K562 (cell line): ENCODE measurements at regions not wholly inside any gene's neighbourhood (a gene's known extent, or its start where the extent isn't known, plus 50 kb on each side); places are given as distances from the start of the nearest gene placed in this dataset.
A peak's percentile ranks its signal among the peaks of the same experiment; 100 is the strongest.

Source experiments
- DMBX1 ChIP-seq: fragments of 250-450 bp; sonication (Bioruptor Pico); IDR thresholded peaks from 2 replicates; pipeline ENCODE4 v1.8.0; 2022; ENCODE audit warnings: inconsistent platforms, mild to moderate bottlenecking, moderate library complexity, borderline replicate concordance
- GTF2F1 ChIP-seq: IDR thresholded peaks from 2 replicates; pipeline ENCODE4 v1.6.1; 2011; ENCODE audit warnings: low read depth, low read length, improper control_type of control experiment
- MEF2D ChIP-seq: conservative IDR thresholded peaks from 2 replicates; pipeline ENCODE4 v1.6.1; 2016; ENCODE audit warnings: low read depth, missing genetic modification characterization, missing compliant biosample characterization
- MXD1 ChIP-seq: fragments of 250-450 bp; sonication (Bioruptor Pico); IDR thresholded peaks from 2 replicates; pipeline ENCODE4 v1.8.0; 2021; ENCODE audit warnings: borderline replicate concordance, mild to moderate bottlenecking, moderate library complexity; ENCODE audit not compliant: poor library complexity, severe bottlenecking
- NFIC ChIP-seq: fragments of 450-650 bp; IDR thresholded peaks from 2 replicates; pipeline ENCODE4 v1.6.1; 2017; ENCODE audit warnings: mild to moderate bottlenecking, inconsistent platforms
- PRDM10 ChIP-seq: fragments of 450-650 bp; IDR thresholded peaks from 2 replicates; pipeline ENCODE4 v1.6.1; 2018; ENCODE audit not compliant: partially characterized antibody
- SMARCA4 ChIP-seq: fragments of 450-650 bp; IDR thresholded peaks from 2 replicates; pipeline ENCODE4 v1.6.1; 2016
- SMARCC2 ChIP-seq: fragments of 450-650 bp; IDR thresholded peaks from 2 replicates; pipeline ENCODE4 v1.6.1; 2017; ENCODE audit warnings: antibody characterized with exemption, moderate library complexity, mild to moderate bottlenecking, low read depth
- SRF ChIP-seq, 2 experiments: fragments of 250-450, 450-650 bp in 1 of 2; sonication (Bioruptor Pico) in 1 of 2; sonication (generic) in 1 of 2; formaldehyde crosslinking; IDR thresholded peaks; 2 replicates each; pipeline versions ENCODE4 v1.5.0 to v1.5.1; 2020 to 2022; ENCODE audit warnings: mild to moderate bottlenecking in 1 of 2, missing genetic modification reagents in 1 of 2
- SRSF1 ChIP-seq: fragments of 200-400 bp; formaldehyde crosslinking; IDR thresholded peaks from 2 replicates; pipeline ENCODE4 v1.6.1; 2017; ENCODE audit warnings: mild to moderate bottlenecking, low read depth, low read length, moderate library complexity
- ZC3H11A ChIP-seq: IDR thresholded peaks from 2 replicates; pipeline ENCODE4 v1.6.1; 2012; ENCODE audit warnings: low read depth, low read length, improper control_type of control experiment
- ZFP36 ChIP-seq: fragments of 150-350 bp; IDR thresholded peaks from 2 replicates; pipeline ENCODE4 v1.6.1; 2018; ENCODE audit warnings: low read length, low read depth; ENCODE audit not compliant: partially characterized antibody
- ZNF197 ChIP-seq: fragments of 200-800 bp; sonication (Bioruptor generic); IDR thresholded peaks from 2 replicates; pipeline ENCODE4 v1.6.1; 2016; ENCODE audit warnings: low read depth, missing genetic modification characterization, missing compliant biosample characterization
- ZNF347 ChIP-seq: fragments of 450-650 bp; formaldehyde crosslinking; IDR thresholded peaks from 2 replicates; pipeline ENCODE4 v1.4.0; 2020; ENCODE audit warnings: low read depth, mild to moderate bottlenecking, moderate library complexity
- ZNF57 ChIP-seq: fragments of 450-650 bp; formaldehyde crosslinking; IDR thresholded peaks from 2 replicates; pipeline ENCODE4 v1.4.0; 2020; ENCODE audit warnings: mild to moderate bottlenecking, moderate library complexity
- ZNF764 ChIP-seq: fragments of 250-450 bp; sonication (Bioruptor Pico); IDR thresholded peaks from 2 replicates; pipeline ENCODE4 v1.4.0; 2020; ENCODE audit warnings: low read depth, mild to moderate bottlenecking, moderate library complexity
- TF ChIP-seq, protein P1 (sequence below): sonication (generic); formaldehyde crosslinking; IDR thresholded peaks from 2 replicates; pipeline ENCODE4 v1.8.1; 2023; ENCODE audit warnings: mild to moderate bottlenecking, missing genetic modification reagents, moderate library complexity
- TF ChIP-seq, protein P2 (sequence below): fragments of 250-450 bp; sonication (Bioruptor Pico); IDR thresholded peaks from 2 replicates; pipeline ENCODE4 v1.8.0; 2022; ENCODE audit warnings: inconsistent platforms

GRCh38 chr7:22664988-22665798 lies 61.8 kb upstream of the IL6 start (continued):
- TF ChIP-seq, protein P1, sequence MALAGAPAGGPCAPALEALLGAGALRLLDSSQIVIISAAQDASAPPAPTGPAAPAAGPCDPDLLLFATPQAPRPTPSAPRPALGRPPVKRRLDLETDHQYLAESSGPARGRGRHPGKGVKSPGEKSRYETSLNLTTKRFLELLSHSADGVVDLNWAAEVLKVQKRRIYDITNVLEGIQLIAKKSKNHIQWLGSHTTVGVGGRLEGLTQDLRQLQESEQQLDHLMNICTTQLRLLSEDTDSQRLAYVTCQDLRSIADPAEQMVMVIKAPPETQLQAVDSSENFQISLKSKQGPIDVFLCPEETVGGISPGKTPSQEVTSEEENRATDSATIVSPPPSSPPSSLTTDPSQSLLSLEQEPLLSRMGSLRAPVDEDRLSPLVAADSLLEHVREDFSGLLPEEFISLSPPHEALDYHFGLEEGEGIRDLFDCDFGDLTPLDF (CRISPR knock-in tag), result no peak
- TF ChIP-seq ZNF197 (CRISPR knock-in tag) (no peak), ZNF764 (CRISPR knock-in tag) (no peak), DMBX1 (peak; percentile 93), ZNF57 (no peak), MEF2D (peak; percentile 81), SMARCA4 (no peak), ZNF347 (CRISPR knock-in tag) (no peak), NFIC (no peak), GTF2F1 (no peak), PRDM10 (no peak), ZC3H11A (no peak), SRSF1 (no peak), MXD1 (CRISPR knock-in tag) (no peak), SRF (CRISPR knock-in tag; IDR thresholded peaks at IDR 0.05) (no peak), ZFP36 (no peak), SMARCC2 (no peak)
- TF ChIP-seq, protein P2, sequence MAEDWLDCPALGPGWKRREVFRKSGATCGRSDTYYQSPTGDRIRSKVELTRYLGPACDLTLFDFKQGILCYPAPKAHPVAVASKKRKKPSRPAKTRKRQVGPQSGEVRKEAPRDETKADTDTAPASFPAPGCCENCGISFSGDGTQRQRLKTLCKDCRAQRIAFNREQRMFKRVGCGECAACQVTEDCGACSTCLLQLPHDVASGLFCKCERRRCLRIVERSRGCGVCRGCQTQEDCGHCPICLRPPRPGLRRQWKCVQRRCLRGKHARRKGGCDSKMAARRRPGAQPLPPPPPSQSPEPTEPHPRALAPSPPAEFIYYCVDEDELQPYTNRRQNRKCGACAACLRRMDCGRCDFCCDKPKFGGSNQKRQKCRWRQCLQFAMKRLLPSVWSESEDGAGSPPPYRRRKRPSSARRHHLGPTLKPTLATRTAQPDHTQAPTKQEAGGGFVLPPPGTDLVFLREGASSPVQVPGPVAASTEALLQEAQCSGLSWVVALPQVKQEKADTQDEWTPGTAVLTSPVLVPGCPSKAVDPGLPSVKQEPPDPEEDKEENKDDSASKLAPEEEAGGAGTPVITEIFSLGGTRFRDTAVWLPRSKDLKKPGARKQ (CRISPR knock-in tag), result no peak
